ENCODE measurements at regions not wholly inside any gene's neighbourhood (a gene's known extent, or its start where the extent isn't known, plus 50 kb on each side); places are given as distances from the start of the nearest gene placed in this dataset.

DNA sequence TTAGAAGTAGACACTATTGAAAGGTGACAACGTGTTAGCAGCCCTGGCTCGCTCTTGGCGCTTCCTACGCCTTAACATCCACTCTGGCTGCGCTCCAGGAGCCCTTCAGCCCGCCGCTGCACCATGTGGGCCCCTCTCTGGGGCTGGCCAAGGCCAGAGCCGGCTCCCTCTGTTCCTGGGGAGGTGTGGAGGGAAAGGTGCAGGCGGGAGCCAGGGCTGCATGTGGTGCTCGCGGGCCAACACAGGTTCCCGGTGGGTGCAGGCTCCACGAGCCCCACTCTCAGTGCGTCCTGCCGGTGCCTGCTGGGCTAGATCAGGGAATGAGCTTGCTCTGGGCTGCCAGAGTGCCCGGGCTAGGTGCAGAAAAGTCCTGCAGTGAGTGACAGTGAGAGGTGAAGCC is 1284.3 kb downstream of the OLFM4 start:
- TF ChIP-seq CTCF (IDR thresholded peaks at IDR 0.05; ENCODE audit: low read depth, low read length, poor library complexity, severe bottlenecking), result no peak
- no peak for TF ChIP-seq EZH2phosphoT487 (IDR thresholded peaks at IDR 0.05; ENCODE audit: borderline replicate concordance, low read length)
